NK-92 treated with Interleukin-12 subunit alpha and Interleukin-12 subunit beta, amount 100 ng/mL, for 24 hours (cell line): ENCODE measurements at regions not wholly inside any gene's neighbourhood (a gene's known extent, or its start where the extent isn't known, plus 50 kb on each side); places are given as distances from the start of the nearest gene placed in this dataset.

Experiments
- DNase-seq: peaks from one replicate; lab custom pipeline; 2025; lab: John Stamatoyannopoulos, UW

DNA sequence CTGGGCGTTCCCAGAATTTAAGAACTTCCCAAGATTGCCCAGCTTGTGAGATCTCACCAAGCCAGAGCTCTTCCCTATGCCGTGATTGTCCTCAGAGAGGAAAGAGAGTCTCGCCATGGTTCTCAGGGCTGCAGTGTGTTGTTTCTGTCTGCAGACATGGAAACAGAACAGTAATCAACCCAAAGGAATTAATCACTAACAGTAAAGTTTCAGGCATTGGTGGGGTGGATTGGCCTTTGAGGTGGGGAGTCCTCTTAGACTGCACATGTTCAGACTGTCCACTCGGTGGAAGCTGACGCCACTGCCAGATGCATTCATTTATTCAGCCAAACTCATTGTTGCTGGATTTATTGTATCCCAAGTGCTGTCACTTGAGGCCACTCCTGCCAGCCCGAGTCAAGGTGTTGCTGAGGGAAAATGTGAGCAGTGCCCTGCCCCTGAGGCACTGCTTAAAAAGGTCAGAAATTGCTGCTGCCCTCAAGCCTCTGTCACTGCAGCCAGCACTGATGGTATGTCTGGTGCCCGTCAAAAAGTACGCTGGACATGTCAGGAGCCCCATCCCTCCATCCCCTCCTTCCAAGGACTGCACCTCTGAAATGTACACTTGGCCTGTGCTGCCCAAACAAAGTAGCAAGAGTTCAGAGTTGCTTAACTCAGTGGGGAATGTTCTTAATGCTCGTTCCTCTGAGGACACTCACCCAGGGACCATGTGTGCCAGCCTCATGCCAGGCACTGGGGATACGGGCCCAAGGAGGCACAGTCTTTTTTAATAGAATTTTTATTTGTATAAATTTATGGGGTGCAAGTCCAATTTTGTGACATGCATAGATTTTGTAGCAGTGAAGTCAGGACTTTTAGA, 201.0 kb downstream of the GLI2 start:
- no peak for DNase-seq

DNA sequence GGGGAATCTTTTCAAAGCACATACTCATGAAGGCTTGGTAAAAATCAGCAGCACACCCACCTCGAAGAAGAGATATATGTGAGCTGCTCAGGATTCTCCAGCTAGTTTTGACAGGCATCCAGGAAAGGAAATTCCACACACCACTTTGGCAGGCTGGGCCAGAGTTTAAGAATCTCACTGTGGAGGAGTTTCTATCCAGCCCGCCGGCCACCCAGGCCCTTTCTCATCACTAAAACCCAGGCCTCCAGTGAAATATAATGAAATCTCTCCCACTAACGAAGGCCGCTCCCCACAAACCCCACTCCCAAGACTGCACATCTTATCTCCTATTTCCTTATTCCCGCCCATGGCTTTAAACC, 202.0 kb downstream of the GLI2 start:
- DNase-seq: no peak

DNA sequence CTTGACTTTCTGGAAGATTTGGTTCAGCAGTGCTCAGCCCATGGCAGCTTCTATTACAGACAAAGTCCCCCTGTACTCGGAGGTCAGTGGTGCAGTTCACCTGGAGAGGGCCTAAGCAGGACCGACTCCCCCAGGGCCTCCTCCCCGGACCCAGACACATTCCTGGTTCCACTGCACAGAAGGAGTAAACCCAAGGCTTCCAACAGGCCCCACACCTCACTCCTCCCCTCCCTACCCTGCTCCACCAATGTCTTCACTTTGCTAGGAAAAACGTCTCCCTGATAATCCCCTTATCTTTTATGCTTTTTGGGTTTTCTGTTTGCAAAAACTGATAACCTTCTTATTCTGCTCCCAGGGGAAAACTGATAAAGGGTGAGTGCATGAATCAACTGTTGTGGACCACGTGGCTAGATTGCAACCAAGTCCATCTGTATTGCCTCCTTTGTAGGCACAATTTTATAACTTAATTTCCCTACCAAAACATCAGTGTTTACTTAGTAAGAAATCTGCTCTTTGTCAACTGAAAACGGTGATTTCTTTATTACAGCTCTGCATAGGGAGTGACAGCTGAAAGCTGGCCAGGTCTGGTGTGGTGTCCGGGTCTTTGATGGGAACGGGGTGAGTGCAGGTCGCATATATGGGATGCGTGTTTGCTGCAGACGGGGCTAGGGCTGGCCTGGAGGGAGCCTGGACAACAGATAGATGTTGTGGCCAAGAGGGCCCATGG, 202.5 kb downstream of the GLI2 start:
- no peak for DNase-seq

DNA sequence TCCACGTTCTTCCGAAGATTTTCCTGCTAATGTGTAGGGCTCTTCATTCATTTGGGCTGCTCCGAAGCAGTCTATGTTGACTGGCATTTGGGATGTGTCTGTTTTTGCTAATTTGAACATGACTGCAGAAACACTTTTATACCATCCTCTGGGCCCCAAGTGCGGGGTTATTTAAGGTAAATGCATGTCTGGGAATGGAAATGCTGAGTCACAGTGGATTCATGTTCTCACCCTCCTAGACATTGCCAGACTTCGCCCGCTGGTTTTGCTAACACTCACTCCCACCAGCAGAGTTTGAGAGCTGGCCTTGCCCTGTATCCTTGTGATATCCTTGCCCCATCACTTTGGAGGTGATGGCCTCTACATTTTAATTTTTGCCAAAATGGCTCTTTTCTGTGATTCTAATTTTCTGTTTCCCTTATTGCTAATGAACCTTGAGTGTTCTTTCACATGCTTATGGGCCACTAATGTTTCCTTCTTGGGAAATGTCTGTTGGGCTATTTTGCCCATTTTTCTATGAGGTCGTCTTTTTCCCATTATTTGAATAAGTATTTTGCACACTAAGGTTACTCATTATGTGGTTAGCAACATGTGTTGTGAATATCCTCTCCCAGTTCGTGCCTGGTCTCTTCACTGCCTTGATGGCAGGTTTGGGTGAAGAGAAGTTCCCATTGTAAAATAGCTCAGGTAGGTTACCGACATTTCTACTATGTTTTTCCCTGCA, 204.1 kb downstream of the GLI2 start:
- no peak for DNase-seq

DNA sequence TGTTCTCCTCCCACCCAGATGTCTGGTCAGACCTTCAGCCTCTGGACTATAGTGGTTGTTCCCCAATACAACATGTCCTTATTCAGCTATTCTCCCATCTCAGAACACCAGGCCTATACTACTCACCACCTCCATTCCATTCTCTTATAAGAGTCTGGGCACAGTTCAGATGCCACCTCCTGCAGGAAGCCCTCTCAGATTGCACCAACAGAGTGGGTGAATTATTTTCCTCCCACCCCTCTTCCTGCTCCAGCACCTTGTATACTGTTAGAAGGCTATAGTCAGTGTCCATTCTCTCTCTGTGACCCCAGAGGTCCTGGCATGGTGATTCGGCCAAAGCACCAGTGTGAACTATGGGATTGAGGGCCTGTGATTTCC, 204.6 kb downstream of the GLI2 start:
- DNase-seq: no peak

DNA sequence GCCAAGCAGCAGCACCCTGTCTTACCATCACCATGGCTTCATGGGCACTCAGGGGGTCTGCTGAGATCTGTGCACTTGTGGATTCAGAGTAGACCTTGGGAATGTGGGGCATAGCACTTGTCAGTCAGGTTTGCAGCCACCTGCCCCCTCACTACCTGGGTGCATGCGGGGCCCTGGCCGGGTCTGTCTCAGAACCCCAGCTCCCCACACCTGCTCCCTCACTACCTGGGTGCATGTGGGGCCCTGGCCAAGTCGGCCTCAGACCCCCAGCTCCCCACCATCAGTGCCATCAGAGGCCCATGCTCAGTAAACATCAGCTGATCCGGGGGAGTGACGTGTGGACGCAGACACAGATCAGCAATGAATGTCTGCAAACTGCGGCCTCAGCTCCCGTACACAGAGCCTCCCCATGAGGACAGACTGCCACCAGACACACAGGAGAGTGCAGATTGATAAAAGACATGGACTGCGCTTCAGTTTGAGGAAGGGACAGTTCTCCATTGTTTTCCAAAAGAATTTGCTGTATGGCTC, 205.1 kb downstream of the GLI2 start:
- DNase-seq: no peak

DNA sequence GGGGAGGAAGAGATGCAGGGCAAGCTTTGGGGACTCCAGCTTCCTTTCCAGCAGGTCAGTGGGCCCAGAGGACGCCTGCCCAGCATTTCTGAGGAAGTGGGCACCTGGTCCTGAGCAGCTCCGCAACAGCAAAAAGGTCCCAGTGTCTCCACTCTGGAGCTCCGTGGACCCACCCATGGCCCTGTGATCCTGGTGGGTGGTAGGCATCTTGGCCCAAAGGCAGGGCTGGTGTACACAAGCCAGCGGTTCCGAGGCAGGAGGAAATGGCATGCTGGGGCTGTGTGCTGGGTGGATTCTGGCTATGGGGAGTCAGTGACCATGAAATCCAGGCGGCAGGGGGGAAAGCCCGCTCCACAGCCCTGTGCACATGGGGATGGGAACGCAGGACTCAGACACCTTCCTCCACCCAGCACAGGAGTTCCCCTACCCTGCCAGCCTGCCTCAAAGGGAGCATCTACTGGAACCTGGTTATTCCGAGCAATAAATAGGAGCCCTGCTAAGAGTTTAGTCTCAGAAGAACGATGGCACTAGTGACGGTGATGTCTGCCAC, 206.0 kb downstream of the GLI2 start:
- no peak for DNase-seq

DNA sequence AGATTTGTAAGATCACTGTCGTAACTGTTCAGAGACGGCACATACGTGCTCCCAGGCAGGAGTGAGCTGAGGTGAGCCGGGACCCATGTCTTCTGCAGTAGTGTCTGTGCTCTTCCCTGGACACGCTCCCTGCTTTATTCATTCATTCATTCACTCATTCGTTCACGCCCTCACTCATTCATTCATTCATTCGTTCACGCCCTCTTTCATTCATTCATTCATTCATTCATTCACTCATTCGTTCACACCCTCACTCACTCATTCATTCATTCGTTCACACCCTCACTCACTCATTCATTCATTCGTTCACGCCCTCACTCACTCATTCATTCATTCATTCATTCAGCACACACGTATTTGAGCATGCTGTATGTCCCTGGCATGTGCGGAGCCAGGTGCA, 207.0 kb downstream of the GLI2 start:
- DNase-seq: no peak

DNA sequence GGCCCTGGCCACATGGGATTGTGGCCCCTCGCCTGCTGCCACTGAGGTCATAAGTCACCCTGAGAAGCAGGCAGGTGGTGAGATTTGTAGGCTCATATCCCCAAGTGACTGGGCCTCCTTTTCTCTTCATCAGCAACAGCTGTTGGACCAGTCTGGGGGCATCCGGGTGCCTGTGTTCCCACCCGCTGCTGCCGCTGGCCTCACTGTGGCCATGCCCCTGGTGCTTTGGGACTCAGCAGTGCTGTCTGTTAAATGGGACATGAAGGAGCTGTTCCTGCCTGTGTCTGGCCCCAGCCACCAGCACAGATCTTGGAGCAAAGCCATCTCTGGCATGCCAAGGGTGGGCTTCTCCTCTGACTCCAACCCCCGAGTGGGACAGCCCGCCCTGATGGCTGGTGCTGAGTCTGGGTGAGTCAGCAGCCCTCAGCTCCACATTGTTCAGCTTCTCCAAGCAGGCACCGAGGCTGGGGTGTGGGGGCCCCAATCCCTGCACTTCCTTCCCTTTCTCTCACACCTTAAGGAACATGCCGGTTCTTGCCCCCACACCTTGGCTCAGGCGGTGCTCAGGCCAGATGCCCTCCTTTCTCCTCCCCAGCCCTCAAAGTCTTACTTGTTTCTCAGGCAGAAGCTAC, 207.9 kb downstream of the GLI2 start:
- no peak for DNase-seq

DNA sequence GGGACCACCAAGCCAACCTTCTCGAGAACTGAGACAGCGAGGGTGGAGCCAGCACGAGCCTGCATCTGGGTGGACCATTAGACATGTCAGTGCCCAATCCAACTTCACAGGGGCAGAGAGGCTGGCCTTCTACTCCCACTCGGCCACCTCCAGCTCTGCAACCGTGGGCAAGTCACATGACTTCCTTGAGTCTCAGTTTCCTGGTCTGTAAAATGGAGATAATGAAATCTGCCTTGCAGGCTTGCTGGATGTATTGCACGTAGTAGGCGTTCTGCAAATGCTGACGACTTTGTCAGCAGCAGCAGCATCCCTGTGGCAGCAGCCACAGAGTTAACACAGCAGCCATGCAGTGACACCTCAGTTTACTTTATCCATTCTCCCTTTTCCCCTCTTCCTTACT, 208.9 kb downstream of the GLI2 start:
- DNase-seq: no peak

DNA sequence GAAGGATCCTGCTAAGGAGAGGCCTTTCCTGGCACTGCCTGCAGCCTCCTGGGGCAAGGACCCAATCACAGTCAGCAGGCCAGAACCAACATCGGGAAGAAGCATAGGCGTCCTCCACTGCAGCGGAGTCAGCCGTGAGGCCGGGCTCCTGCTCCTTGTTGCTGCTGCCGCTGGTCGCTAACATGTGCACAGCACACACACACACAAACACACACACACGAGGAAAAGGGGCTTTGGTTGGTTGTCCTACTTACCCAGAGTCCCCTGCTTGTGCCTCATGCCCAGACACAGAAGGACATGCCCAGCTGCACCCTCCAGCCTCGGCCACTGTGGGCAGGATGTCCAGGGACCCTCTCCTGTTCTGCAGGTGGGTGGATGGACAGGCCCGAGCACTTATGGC, 209.4 kb downstream of the GLI2 start:
- no peak for DNase-seq

DNA sequence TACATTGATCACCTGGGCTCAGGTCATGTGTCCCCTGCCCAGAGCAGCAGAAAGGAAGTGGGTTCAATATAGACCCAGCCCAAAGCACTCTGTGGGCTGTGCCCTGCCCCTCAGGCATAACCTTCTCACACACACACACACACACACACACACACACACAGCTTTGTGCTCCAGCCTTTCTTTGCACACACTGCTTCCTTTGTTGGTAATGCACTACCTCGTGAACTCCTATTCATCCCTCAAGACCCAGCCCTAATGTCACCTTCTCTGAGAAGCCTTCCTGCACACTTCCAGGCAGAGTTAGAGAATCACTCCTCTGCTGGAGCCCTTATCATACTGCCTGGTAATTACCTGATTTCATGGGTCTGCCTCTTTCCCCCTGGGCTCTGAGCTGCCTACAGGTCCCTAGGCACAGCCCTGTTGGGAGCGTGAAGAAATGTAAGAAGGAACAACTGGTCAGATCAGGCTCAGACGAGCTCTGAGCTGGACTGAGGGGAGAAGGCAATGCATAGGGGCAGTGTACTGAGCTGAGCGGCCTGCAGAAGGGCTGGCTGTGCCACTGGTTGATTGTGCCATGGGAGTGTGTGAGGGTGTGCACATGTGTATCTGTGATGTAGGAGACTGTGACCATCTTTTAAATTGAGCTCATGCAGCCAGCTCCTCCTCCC, 210.3 kb downstream of the GLI2 start:
- DNase-seq: no peak

DNA sequence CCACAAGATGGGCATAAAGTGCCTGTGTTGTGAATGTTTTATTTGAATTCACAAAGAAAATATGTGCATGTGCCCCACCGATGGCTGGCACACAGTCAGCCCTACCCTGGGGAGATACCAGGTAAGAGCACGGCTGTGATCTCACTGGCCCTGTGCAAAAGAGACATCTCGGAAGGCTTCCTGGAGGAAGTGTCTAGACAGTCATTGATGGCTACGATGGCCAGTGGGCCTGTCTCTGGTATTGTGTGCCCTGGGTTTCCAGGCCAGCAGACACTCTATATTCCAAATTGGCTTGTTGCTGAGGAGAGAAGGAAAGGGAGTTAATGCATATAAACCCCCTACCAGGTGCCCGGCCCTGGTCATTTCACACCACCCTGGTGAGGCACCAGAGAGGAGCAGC, 211.7 kb downstream of the GLI2 start:
- DNase-seq: no peak

DNA sequence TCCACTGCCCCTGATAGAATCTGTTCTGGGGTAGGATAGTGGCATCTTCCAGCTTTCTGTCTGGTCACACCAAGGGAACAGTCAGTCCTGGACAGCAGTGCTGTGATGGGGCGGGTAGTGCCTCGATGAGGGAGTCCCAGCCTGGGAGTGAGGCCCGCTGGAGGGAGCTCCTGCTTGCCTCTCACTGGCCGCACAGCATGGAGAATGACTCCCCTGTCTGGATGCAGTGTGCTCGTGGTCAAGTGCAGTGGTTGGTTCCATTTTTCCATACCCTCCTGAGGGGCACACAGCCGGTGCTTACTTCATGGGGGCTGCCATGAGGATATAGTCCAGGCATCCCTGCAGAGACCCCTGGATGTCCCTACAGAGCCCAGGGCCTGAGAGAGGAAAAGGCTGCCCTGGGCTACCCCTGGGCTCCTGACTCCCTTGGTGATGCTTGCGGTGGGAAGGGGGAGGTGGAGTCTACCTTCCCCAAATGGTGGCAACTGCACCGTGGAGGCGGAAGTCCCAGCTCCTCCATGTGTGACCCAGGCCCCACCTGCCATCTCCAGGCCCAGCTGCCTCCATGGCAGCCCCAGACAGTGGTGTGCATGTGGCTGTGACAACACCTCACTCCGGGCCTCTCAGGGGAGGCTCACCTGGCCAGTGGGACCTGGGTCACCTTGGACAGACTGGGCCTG, 212.5 kb downstream of the GLI2 start:
- DNase-seq: no peak

DNA sequence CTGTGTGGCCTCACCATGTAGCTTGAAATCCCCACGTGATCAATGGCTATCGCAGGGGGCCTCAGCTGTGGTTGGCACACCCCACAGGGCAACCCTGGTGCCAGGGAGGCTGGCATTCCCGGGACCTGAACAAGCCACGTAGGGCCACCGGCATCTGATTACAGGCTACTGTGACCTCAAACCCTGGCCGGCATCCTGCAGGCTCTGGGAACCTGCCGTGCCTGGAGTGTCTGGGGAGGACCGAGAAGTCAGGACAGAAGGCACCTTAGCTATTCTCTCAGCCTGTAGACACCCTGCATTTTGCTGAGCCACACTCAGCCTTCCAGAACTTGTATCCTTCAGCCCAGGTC, 213.0 kb downstream of the GLI2 start:
- DNase-seq: no peak

DNA sequence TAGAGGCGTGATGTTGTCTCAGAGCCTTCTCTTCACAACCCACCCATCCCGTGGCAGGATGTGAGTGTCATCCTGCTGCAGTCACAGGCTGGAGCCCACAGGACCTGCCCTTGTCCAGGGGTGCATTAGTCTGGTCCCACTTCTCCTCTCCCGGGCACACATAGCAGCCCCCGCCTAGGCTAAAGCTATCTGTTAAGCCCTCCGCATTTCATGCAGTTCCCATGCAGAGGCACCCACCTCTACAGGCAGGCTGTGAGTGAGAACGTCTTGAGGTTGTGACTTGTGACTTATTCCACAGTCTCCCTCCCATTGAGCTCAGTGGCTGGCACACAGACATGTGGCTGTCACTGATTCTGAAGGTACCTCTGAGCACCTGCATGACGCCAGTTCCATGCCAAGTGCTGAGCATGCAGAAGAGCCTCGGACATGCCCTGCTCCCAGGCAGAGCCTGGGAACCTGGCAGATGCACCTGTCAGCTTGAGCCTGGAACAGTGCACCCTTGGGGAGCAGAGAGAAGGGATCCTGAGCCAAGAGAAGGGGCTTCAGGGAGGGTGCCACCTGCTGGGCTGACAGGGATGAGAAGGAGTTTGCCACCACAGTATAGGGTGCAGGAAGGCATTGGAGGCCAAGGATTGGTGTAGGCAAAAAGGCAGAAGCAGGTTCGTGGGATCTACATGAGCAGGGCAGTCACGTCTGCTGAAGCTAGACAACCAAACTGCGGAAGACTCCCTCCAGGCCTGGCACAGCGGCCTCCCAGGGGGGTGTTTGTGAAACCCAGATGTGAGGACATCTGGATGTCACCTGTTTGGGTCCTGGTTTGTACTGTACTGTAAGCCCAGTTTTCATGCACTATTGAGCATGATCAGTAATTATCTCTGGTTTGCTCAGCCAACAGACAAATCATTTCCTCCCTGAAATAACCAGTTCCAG, 213.6 kb downstream of the GLI2 start:
- DNase-seq: no peak

DNA sequence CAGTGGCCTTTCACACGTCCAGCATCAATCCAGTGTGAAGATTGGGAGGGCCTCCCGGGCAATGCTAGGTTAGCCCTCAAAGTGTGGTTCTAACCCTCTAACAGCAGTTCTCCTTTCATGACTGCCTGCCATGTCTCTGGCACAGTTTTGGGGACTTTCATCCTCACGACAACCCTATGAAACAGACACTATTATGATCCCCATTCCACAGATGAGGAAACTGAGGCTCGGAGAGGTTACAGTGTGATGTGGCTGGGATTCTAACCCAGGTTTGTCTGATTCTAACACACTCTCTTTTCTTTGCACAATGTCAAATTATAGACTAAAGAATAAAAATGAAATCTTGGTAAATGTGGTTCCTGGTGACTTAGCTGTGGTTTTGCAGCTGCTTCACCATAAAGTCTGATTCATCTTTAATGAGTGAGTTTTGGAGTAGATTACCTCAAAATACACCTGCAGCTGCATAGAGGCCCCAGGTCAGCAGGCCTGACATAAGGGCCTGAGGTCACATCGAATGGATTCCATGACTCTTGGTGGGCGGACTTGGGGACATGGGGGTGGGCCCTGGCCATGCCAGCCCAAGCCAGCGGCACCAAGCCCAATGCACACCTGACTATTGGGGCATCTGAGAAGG, 214.4 kb downstream of the GLI2 start:
- DNase-seq: no peak

DNA sequence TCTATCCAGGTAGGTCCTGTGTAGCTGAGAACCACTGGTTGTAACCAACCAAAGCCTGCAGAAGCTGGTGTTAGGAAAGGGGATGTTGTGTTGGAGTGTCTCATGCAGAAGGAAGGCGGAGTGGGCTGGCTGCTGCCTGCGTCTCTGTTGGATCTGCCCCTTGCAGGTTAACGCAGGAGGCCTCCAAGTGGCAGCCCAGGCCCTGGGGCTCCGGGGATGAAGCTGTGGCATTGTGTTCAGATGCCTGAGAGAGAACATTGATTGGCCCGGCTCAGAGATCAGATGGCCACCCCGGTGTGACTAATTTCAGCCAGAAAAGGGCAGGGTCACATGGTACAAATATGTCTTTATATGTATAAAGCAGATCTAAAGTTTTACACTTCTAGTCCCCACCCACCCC, 216.0 kb downstream of the GLI2 start:
- no peak for DNase-seq

DNA sequence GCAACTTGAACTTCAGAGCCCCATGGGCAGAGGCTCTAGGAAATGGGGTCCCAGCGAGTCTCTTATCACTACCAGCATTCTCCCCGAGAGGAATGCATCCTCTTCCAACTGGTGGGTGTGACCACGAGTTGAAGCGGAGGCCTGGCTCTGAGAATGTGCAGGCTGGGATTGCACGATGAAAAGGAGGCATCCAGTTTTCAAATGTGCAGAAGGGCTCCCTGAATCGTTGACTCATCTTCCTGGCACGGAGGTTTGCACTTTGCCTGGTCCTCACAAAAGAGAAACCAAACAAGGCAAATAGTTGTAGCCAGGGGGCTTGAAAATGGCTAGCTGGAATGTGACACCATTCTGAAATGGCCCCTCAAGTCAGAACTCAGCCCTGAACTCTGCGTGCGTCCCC, 216.7 kb downstream of the GLI2 start:
- no peak for DNase-seq
